NCI-H2196 (cell line): ENCODE measurements at regions not wholly inside any gene's neighbourhood (a gene's known extent, or its start where the extent isn't known, plus 50 kb on each side); places are given as distances from the start of the nearest gene placed in this dataset.

Source experiments
- DNase-seq: peaks from one replicate; lab custom pipeline; 2025; ENCODE audit not compliant: unreplicated experiment; lab: John Stamatoyannopoulos, UW

- no peak for DNase-seq
Measured at GRCh38 chr4:147303873-147304229, 177.0 kb upstream of the EDNRA start.

- DNase-seq = no peak
Measured at GRCh38 chr4:147307896-147308674, 172.8 kb upstream of the EDNRA start.

DNA sequence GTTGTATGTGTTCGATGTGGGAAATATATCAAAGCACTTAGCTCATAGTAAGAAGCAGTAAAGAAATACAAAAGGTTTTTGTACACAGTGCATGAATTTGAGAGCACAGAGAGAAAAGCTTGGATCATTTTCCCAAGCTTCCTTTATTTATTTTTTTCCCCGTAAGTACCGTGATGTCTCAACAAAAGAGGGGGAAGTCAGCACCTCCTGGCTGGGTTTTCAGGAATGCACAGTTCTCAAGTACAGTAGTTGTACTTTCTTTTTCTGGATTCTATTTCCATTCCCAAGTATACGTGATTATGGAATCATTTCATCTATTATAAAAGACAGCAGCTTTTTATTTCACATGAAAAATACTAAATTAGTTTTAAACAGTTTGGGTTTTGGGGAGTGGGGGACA is 171.5 kb upstream of the EDNRA start:
- DNase-seq = no peak

DNA sequence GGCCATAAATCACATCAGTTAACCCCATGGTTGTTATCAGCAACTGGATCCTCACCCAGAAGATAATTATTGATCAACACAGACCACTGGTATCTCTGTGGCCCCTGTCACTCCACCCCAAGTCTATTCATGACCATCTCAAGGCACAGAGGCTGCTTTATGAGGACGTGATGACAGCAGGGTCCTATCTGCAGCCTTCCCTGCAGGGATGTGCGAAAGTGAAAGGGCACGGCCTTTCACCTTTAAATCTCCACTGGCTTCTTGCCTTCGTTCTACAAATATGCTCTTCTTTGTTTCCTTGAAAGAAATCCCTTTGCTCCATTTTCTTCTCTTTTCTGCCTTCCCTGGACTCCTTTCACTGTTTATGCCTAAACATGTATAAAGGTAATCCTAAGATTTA is 170.6 kb upstream of the EDNRA start:
- DNase-seq = no peak

- DNase-seq = no peak
Measured at GRCh38 chr4:147311956-147312355, 168.9 kb upstream of the EDNRA start.

- DNase-seq = no peak
Measured at GRCh38 chr4:147312376-147313046, 168.4 kb upstream of the EDNRA start.

DNA sequence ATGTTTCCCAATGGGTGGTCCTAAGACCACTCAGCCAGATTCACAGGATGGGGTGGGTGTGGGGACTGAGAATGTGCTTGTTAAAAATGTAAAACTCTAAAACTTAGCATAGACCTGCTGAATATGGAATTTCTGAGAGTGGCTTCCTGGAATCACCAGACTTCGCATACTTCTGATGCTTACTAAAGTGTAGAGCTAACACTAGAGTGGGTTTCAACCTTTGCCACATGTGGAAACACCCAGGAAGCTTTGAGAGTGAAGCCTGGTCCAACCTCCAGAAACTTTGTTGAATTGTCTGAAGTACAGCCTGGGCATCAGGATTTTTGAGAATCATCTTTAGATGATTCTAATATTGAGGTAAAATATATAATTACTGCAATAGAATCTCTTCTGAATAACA is 167.8 kb upstream of the EDNRA start:
- DNase-seq = no peak

- no peak for DNase-seq
Measured at GRCh38 chr4:147318586-147318985, 162.3 kb upstream of the EDNRA start.

- no peak for DNase-seq
Measured at GRCh38 chr4:147325571-147325981, 155.3 kb upstream of the EDNRA start.

GRCh38 chr4:147326591-147326990 is 154.3 kb upstream of the EDNRA start:
- no peak for DNase-seq

DNA sequence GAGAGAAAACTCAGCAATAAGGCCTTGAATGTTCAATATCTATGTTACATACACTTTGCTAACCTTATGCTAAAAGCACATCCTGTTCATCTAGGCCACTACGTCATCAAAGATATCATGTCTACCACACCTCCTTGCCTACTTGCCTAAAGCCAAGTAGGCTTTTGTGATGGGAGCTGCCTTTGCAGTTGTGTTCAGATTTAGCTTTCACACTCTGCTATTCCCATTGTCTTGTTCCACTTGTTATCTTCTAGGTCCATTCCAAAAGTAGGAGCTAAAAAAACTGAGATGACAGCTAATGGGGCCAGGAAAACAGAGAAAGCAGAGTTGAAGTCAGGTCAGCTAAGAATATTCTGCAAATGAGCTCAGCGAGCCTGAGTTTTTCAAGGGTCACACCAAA is 153.6 kb upstream of the EDNRA start:
- DNase-seq = no peak

DNA sequence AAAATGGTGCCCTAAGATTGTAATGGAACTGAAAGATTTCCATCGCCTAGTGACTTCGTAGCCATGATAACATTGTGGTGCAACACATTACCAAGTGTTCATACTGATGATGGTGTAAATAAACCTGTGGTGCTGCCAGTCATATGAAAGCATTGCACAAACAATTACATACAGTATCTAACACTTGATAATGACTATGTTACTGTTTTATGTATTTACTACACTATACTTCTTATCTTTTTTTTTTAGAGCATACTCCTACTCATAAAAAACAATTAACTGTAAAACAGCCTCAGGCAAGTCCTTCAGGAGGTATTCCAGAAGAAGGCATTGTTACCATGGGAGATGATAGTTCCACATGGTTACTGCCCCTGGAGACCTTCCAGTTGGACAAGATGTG is 152.7 kb upstream of the EDNRA start:
- no peak for DNase-seq

GRCh38 chr4:147328756-147329446 is 152.0 kb upstream of the EDNRA start:
- DNase-seq = no peak

DNA sequence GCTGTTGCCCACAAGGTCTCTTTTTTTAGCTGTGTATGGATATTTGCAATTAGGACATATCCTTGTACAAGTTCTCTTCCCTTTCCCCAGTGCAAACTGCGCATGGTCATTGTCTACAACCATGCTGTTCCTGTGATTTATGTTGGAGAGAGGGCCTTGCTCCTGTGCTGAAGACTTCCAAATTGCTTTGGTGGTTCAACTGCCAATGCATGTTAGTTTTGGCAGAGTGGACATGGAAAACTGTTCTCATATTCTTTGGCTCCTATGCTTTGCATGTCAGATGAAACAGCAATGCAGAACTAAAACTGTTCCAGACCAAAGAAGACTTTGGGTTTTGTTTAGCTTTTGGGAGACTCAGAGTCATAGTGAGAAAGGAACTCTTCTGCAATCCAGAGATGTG is 148.8 kb upstream of the EDNRA start:
- no peak for DNase-seq

DNA sequence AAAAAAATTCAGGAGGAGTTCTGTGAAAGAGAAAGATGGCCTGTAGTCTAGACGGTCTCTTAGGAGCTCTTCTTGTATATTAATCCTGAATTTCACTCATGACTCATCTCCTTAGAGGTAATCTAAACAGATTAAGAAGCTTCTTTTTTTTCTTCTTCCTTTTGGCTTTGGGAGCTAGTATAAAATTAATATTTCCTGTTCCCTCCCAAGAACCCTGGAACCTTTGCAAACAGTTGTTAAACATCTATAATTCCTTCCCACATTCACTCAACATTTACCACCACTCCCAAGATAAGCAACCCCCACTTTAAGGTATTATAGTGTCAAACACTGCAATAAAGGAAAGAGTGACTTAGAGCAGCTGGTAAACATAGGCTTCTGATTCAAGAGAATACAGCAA is 146.4 kb upstream of the EDNRA start:
- DNase-seq = no peak

DNA sequence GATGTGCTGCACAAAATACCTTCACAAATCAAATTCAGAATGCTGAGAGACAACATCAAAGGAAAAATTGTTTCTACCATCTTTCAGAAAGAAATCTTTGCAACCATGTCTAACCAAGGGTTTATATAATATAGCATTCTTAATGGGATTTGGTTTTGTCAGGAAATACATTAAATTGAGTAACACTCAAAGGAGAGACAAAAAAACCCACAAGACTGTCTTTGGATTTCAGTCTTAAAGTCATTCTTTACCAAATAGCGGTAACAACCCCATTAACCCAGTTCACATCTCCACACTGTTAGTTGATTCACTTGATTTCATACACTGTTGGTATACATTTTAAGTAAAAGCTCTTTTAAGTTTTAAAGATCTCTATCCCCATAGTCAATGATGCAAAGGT is 145.7 kb upstream of the EDNRA start:
- no peak for DNase-seq

GRCh38 chr4:147336252-147336651 is 144.6 kb upstream of the EDNRA start:
- DNase-seq = no peak

- DNase-seq = no peak
Measured at GRCh38 chr4:147339100-147339499, 141.8 kb upstream of the EDNRA start.

GRCh38 chr4:147340111-147340510 is 140.8 kb upstream of the EDNRA start:
- DNase-seq = no peak

GRCh38 chr4:147340591-147341120 is 140.2 kb upstream of the EDNRA start:
- no peak for DNase-seq

DNA sequence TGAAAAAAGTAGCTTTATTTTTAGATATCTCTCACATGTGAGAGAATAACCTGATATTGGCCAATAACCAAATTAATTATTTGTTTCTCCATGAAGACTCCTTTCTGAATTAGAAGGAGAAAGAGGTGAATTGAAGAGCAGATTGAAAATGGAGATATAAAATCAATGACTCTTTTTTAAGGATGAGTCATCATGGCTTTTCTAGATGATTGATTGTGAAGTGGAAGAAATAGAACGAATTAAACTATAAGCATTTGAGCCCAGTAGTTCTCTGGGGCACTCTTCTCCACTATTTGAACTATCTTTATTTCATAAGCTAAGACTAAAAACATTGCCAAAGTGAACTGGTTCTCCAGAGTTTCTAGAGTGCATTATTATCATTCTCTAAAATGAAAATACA is 137.2 kb upstream of the EDNRA start:
- DNase-seq = no peak

DNA sequence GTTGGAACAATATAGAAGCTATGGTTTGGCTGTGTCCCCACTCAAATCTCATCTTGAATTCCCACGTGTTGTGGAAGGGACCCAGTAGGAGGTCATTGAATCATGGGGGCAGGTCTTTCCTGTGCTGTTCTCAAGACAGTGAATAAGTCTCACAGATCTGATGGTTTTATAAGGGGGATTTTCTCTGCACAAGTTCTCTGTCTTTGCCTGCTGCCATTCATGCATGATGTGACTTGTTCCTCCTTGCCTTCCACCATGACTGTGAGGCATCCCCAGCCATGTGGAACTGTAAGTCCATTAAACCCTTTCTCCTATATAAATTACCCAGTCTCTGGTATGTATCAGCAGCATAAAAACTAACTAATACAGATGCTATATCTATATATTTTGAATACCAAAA is 135.2 kb upstream of the EDNRA start:
- DNase-seq = no peak
